ENCODE measurements at regions not wholly inside any gene's neighbourhood (a gene's known extent, or its start where the extent isn't known, plus 50 kb on each side); places are given as distances from the start of the nearest gene placed in this dataset.
"Not testable (repeated sequence)": the region's sequence is repeated elsewhere in the genome, so short reads cannot be mapped to it uniquely, and the experiment has no call there.

DNA sequence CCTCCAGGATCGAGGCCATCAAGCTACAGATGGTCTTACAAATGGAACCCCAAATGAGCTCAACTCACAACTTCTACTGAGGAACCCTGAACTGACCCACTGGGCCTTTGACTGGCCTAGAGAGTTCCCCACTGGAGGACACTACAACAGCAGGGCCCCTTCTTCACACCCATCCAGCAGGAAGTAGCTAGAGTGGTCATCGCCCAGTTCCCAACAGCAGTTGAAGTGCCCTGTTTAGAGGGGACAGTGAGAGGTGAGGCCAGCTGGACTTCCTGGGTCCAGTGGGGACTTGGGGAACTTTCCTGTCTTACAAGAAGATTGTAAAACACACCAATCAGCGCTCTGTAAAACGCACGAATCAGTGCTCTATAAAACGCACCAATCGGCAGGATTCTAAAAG is 247.9 kb upstream of the BTG1 start:
- ChIA-PET POLR2A (interaction anchor here (0.8 kb wide), 1 partner anchor 10 kb away, joined by 3 read pairs; no protein-coding TSS in a partner anchor), CTCF (ENCODE audit: unreplicated experiment) (no interaction called here)
- Histone ChIP-seq H3K4me3 (ENCODE audit: low read depth, low read length, poor library complexity, severe bottlenecking) (no peak overlapping the region), H3K79me2 (ENCODE audit: insufficient read depth, low read depth, low read length) (no peaks in the 10 kb centered on the region), H3K4me2 (ENCODE audit: low read length) (no peak overlapping the region), H2AFZ (ENCODE audit: low read length) (no peak overlapping the region), H4K20me1 (ENCODE audit: insufficient read depth, low read length) (no peaks in the 10 kb centered on the region), H3K9me3 (ENCODE audit: low read length) (peaks cover 24% of the 10 kb centered on the region; the same call in 1 of the 2 replicates), H3K36me3 (ENCODE audit: insufficient read depth, low read length) (no peaks in the 10 kb centered on the region; the same call in 1 of the 2 replicates), H3K9me2 (ENCODE audit: insufficient read depth, low read length) (no peaks in the 10 kb centered on the region), H3K27ac (ENCODE audit: low read depth, low read length, poor library complexity, severe bottlenecking) (no peak overlapping the region), H3K4me1 (ENCODE audit: insufficient read depth, low read length, poor library complexity, severe bottlenecking) (peaks cover 5% of the 10 kb centered on the region)
- TF ChIP-seq, protein P1, sequence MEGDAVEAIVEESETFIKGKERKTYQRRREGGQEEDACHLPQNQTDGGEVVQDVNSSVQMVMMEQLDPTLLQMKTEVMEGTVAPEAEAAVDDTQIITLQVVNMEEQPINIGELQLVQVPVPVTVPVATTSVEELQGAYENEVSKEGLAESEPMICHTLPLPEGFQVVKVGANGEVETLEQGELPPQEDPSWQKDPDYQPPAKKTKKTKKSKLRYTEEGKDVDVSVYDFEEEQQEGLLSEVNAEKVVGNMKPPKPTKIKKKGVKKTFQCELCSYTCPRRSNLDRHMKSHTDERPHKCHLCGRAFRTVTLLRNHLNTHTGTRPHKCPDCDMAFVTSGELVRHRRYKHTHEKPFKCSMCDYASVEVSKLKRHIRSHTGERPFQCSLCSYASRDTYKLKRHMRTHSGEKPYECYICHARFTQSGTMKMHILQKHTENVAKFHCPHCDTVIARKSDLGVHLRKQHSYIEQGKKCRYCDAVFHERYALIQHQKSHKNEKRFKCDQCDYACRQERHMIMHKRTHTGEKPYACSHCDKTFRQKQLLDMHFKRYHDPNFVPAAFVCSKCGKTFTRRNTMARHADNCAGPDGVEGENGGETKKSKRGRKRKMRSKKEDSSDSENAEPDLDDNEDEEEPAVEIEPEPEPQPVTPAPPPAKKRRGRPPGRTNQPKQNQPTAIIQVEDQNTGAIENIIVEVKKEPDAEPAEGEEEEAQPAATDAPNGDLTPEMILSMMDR (conservative IDR thresholded peaks at IDR 0.05; ENCODE audit: low read length): no peak
- TF ChIP-seq EZH2phosphoT487 (IDR thresholded peaks at IDR 0.05; ENCODE audit: borderline replicate concordance, low read depth, low read length): no peak
- DNase-seq (ENCODE audit: low spot score): peak; percentile 54
- intact Hi-C loops (cut with micrococcal nuclease; ENCODE audit: unreplicated experiment): no loop called here
- no TSS peak for BruUV-seq (replicated peaks)

DNA sequence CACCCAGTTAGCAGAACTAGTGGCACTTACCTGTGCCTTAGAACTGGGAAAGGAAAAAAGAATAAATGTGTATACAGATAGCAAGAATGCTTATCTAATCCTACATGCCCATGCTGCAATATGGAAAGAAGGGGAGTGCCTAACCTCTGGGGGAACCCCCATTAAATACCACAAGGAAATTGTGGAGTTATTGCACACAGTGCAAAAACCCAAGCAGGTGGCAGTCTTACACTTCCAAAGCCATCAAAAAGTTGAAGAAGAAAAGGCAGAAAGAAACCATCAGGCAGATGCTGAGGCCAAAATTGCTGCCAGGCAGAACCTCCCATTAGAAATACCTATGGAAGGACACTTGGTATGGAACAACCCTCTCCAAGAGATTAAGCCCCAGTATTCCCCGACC is 246.1 kb upstream of the BTG1 start:
- H3K4me2 ChIP-seq (ENCODE audit: low read length); H3K4me1 ChIP-seq (ENCODE audit: insufficient read depth, low read length, poor library complexity, severe bottlenecking); BruUV-seq (replicated peaks); CTCF ChIA-PET (ENCODE audit: unreplicated experiment); H3K36me3 ChIP-seq (ENCODE audit: insufficient read depth, low read length); H3K4me3 ChIP-seq (ENCODE audit: low read depth, low read length, poor library complexity, severe bottlenecking); H3K27ac ChIP-seq (ENCODE audit: low read depth, low read length, poor library complexity, severe bottlenecking); H3K9me2 ChIP-seq (ENCODE audit: insufficient read depth, low read length); H4K20me1 ChIP-seq (ENCODE audit: insufficient read depth, low read length); POLR2A ChIA-PET; H2AFZ ChIP-seq (ENCODE audit: low read length); DNase-seq (ENCODE audit: low spot score); H3K79me2 ChIP-seq (ENCODE audit: insufficient read depth, low read depth, low read length); intact Hi-C loops (cut with micrococcal nuclease; ENCODE audit: unreplicated experiment): not testable (repeated sequence)
- H3K9me3 ChIP-seq (ENCODE audit: low read length): peaks cover 24% of the 10 kb centered on the region; the same call in 1 of the 2 replicates

DNA sequence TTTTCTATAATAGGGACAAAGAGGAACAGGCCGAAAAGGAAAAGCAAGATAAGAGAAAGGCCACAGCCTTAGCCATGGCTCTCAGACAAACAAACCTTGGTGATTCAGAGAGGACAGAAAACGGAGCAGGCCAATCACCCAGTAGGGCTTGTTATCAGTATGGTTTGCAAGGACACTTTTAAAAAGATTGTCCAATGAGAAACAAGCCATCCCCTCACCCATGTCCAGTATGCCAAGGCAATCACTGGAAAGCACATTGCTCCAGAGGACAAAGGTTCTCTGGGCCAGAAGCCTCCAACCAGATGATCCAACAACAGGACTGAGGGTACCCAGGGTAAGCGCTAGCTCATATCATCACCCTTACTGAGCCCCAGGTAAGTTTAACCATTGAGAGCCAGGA is 243.8 kb upstream of the BTG1 start:
- H4K20me1 ChIP-seq (ENCODE audit: insufficient read depth, low read length): no peaks in the 10 kb centered on the region
- ChIA-PET CTCF (ENCODE audit: unreplicated experiment) (no interaction called here), POLR2A (interaction anchor here (0.6 to 1.3 kb wide), 4 partner anchors 14 to 452 kb away, joined by 3 to 5 read pairs (median 3); no protein-coding TSS in a partner anchor)
- no peaks in the 10 kb centered on the region; the same call in 1 of the 2 replicates for H3K36me3 ChIP-seq (ENCODE audit: insufficient read depth, low read length)
- no peaks in the 10 kb centered on the region for H3K4me1 ChIP-seq (ENCODE audit: insufficient read depth, low read length, poor library complexity, severe bottlenecking)
- H3K4me3 ChIP-seq (ENCODE audit: low read depth, low read length, poor library complexity, severe bottlenecking): no peak overlapping the region
- H3K79me2 ChIP-seq (ENCODE audit: insufficient read depth, low read depth, low read length): no peaks in the 10 kb centered on the region
- no peak overlapping the region for H3K27ac ChIP-seq (ENCODE audit: low read depth, low read length, poor library complexity, severe bottlenecking)
- H3K9me2 ChIP-seq (ENCODE audit: insufficient read depth, low read length): no peaks in the 10 kb centered on the region
- no peak overlapping the region for H3K4me2 ChIP-seq (ENCODE audit: low read length)
- TF ChIP-seq, protein P1 (conservative IDR thresholded peaks at IDR 0.05; ENCODE audit: low read length): no peak
- TF ChIP-seq EZH2phosphoT487 (IDR thresholded peaks at IDR 0.05; ENCODE audit: borderline replicate concordance, low read depth, low read length): no peak
- intact Hi-C loops (cut with micrococcal nuclease; ENCODE audit: unreplicated experiment): no loop called here
- H3K9me3 ChIP-seq (ENCODE audit: low read length): peaks cover 21% of the 10 kb centered on the region; the same call in 1 of the 2 replicates
- BruUV-seq (replicated peaks): no TSS peak
- DNase-seq (ENCODE audit: low spot score): no peak
- H2AFZ ChIP-seq (ENCODE audit: low read length): no peak overlapping the region

Measured in OCI-LY7 (cell line).